Trophoblast cell (in vitro differentiated cells and primary cell): ENCODE measurements at regions not wholly inside any gene's neighbourhood (a gene's known extent, or its start where the extent isn't known, plus 50 kb on each side); places are given as distances from the start of the nearest gene placed in this dataset.

Experiments used
- DNase-seq, 2 donors: peaks; one replicate each; pipeline ENCODE4 v3.0.0-alpha.2; 2016
- H2AFZ ChIP-seq: 2 replicates; pipeline ENCODE4 v1.6.1; 2013; ENCODE audit warnings: low read length, moderate library complexity, mild to moderate bottlenecking; ENCODE audit not compliant: insufficient read depth, poor library complexity
- H2AK5ac ChIP-seq: 2 replicates; pipeline ENCODE4 v1.6.1; 2013; ENCODE audit warnings: mild to moderate bottlenecking, low read length
- H2BK120ac ChIP-seq: 2 replicates; pipeline ENCODE4 v1.6.1; 2013; ENCODE audit warnings: low read length, mild to moderate bottlenecking, moderate library complexity; ENCODE audit not compliant: insufficient read depth, poor library complexity
- H2BK12ac ChIP-seq: 2 replicates; pipeline ENCODE4 v1.6.1; 2013; ENCODE audit warnings: mild to moderate bottlenecking, low read length, moderate library complexity
- H2BK5ac ChIP-seq: 2 replicates; pipeline ENCODE4 v1.6.1; 2013; ENCODE audit warnings: low read length, low read depth, moderate library complexity, mild to moderate bottlenecking; ENCODE audit not compliant: poor library complexity
- H3K14ac ChIP-seq: 2 replicates; pipeline ENCODE4 v1.6.1; 2013; ENCODE audit warnings: mild to moderate bottlenecking, low read length
- H3K18ac ChIP-seq: 2 replicates; pipeline ENCODE4 v1.6.1; 2013; ENCODE audit warnings: mild to moderate bottlenecking, low read length
- H3K23ac ChIP-seq: 2 replicates; pipeline ENCODE4 v1.6.1; 2013; ENCODE audit warnings: low read length
- H3K27ac ChIP-seq: 2 replicates; pipeline ENCODE4 v1.5.1; 2013; ENCODE audit warnings: low read depth, mild to moderate bottlenecking, inconsistent platforms, low read length, moderate library complexity
- H3K27me3 ChIP-seq: 2 replicates; pipeline ENCODE4 v1.6.1; 2013; ENCODE audit warnings: inconsistent platforms, mild to moderate bottlenecking, low read length, moderate library complexity; ENCODE audit not compliant: insufficient read depth
- H3K36me3 ChIP-seq, 2 experiments: 1 replicate in 1 of 2; 2 replicates in 1 of 2; pipeline ENCODE4 v1.6.1; 2013; ENCODE audit warnings: low read length in 2 of 2, mild to moderate bottlenecking in 2 of 2, moderate library complexity in 1 of 2; ENCODE audit not compliant: insufficient read depth in 2 of 2, control insufficient read depth in 1 of 2
- H3K4ac ChIP-seq: 2 replicates; pipeline ENCODE4 v1.6.1; 2013; ENCODE audit warnings: low read depth, mild to moderate bottlenecking, low read length, moderate library complexity
- H3K4me1 ChIP-seq, 2 experiments: 1 replicate in 1 of 2; 2 replicates in 1 of 2; pipeline ENCODE4 v1.6.1; 2013; ENCODE audit warnings: low read length in 2 of 2, mild to moderate bottlenecking in 2 of 2, moderate library complexity in 1 of 2; ENCODE audit not compliant: insufficient read depth in 2 of 2, control insufficient read depth in 1 of 2
- H3K4me2 ChIP-seq: 2 replicates; pipeline ENCODE4 v1.6.1; 2013; ENCODE audit warnings: inconsistent platforms, mild to moderate bottlenecking, low read length, moderate library complexity
- H3K4me3 ChIP-seq: 2 replicates; pipeline ENCODE4 v1.5.1; 2013; ENCODE audit warnings: mild to moderate bottlenecking, low read depth, low read length, inconsistent platforms
- H3K79me1 ChIP-seq: one replicate; pipeline ENCODE4 v1.6.1; 2013; ENCODE audit warnings: low read length
- H3K79me2 ChIP-seq: 2 replicates; pipeline ENCODE4 v1.6.1; 2013; ENCODE audit warnings: low read length, mild to moderate bottlenecking; ENCODE audit not compliant: control insufficient read depth, insufficient read depth, poor library complexity
- H3K9ac ChIP-seq: 2 replicates; pipeline ENCODE4 v1.6.1; 2013; ENCODE audit warnings: mild to moderate bottlenecking, low read length
- H3K9me3 ChIP-seq: 2 replicates; pipeline ENCODE4 v1.6.1; 2013; ENCODE audit warnings: low read depth, mild to moderate bottlenecking, control low read depth, inconsistent platforms, low read length; ENCODE audit not compliant: insufficient read depth
- H4K12ac ChIP-seq: 2 replicates; pipeline ENCODE4 v1.6.1; 2013; ENCODE audit warnings: low read depth, mild to moderate bottlenecking, low read length, moderate library complexity
- H4K8ac ChIP-seq: 2 replicates; pipeline ENCODE4 v1.6.1; 2013; ENCODE audit warnings: low read depth, mild to moderate bottlenecking, low read length, moderate library complexity
- H4K91ac ChIP-seq: one replicate; pipeline ENCODE4 v1.6.1; 2013; ENCODE audit warnings: low read depth, mild to moderate bottlenecking, low read length, moderate library complexity
- WGBS: extraction: QIAGEN DNeasy Blood & Tissue Kit; methylation state at CpG from one replicate; pipeline ENCODE4 v1.1.7; 2013; ENCODE audit warnings: missing lambda C conversion rate; ENCODE audit not compliant: insufficient read length, insufficient coverage; ENCODE audit errors: extremely low coverage; 5-methylcytosine and 5-hydroxymethylcytosine counted together

GRCh38 chr21:22544747-22545146 is 1546.5 kb downstream of the NCAM2 start:
- Histone ChIP-seq H4K91ac (no peak overlapping the region), H3K79me2 (no peaks in the 10 kb centered on the region), H2AFZ (no peak overlapping the region), H3K9ac (no peak overlapping the region), H3K27ac (no peak overlapping the region), H3K27me3 (no peaks in the 10 kb centered on the region), H3K4me3 (no peak overlapping the region), H4K12ac (no peak overlapping the region), H3K36me3 (no peaks in the 10 kb centered on the region), H2BK12ac (no peak overlapping the region), H3K4me1 (no peaks in the 10 kb centered on the region), H2AK5ac (no peak overlapping the region), H2BK120ac (no peak overlapping the region), H3K9me3 (no peaks in the 10 kb centered on the region), H4K8ac (no peak overlapping the region), H3K14ac (no peak overlapping the region), H3K79me1 (no peaks in the 10 kb centered on the region), H3K4me2 (no peak overlapping the region), H3K23ac (no peak overlapping the region), H3K18ac (no peak overlapping the region), H3K4ac (no peak overlapping the region), H2BK5ac (no peak overlapping the region)
- DNase-seq, result no peak
- no CpG with 5 or more reads among the region's 2 CpGs for WGBS

- Histone ChIP-seq H3K79me1 (no peaks in the 10 kb centered on the region), H4K91ac (no peak overlapping the region), H3K4me1 (no peaks in the 10 kb centered on the region), H4K12ac (no peak overlapping the region), H3K27ac (no peak overlapping the region), H3K9me3 (no peaks in the 10 kb centered on the region), H3K4me2 (no peak overlapping the region), H2AFZ (no peak overlapping the region), H3K23ac (no peak overlapping the region), H3K18ac (no peak overlapping the region), H4K8ac (no peak overlapping the region), H3K14ac (no peak overlapping the region), H2BK120ac (no peak overlapping the region), H3K4ac (no peak overlapping the region), H3K4me3 (no peak overlapping the region), H2BK5ac (no peak overlapping the region), H3K27me3 (no peaks in the 10 kb centered on the region), H3K79me2 (no peaks in the 10 kb centered on the region), H3K9ac (no peak overlapping the region), H2BK12ac (no peak overlapping the region), H2AK5ac (no peak overlapping the region), H3K36me3 (no peaks in the 10 kb centered on the region)
- DNase-seq, result no peak
Observed at GRCh38 chr21:22552390-22552789, 1554.2 kb downstream of the NCAM2 start.

- Histone ChIP-seq H3K18ac (no peak overlapping the region), H2AFZ (no peak overlapping the region), H3K23ac (no peak overlapping the region), H3K36me3 (no peaks in the 10 kb centered on the region), H2BK12ac (no peak overlapping the region), H2BK120ac (no peak overlapping the region), H3K9me3 (no peaks in the 10 kb centered on the region), H3K79me1 (no peaks in the 10 kb centered on the region), H3K79me2 (no peaks in the 10 kb centered on the region), H3K4me3 (no peak overlapping the region), H3K4me1 (no peaks in the 10 kb centered on the region), H2AK5ac (no peak overlapping the region), H3K4ac (no peak overlapping the region), H3K27me3 (no peaks in the 10 kb centered on the region), H3K27ac (no peak overlapping the region), H3K14ac (no peak overlapping the region), H3K9ac (no peak overlapping the region), H3K4me2 (no peak overlapping the region), H4K12ac (no peak overlapping the region), H4K8ac (no peak overlapping the region), H4K91ac (no peak overlapping the region), H2BK5ac (no peak overlapping the region)
- DNase-seq, result peak; percentile 2 to 70
- no CpG with 5 or more reads among the region's 6 CpGs for WGBS
Observed at GRCh38 chr21:22554690-22555316, 1556.6 kb downstream of the NCAM2 start.

GRCh38 chr21:22556829-22557228 is 1558.6 kb downstream of the NCAM2 start:
- H3K27me3 ChIP-seq, result no peaks in the 10 kb centered on the region
- H3K79me1 ChIP-seq, result no peaks in the 10 kb centered on the region
- H2BK120ac ChIP-seq, result no peak overlapping the region
- no peak overlapping the region for H3K4me2 ChIP-seq
- H4K8ac ChIP-seq, result no peak overlapping the region
- no peak overlapping the region for H2BK12ac ChIP-seq
- no peak overlapping the region for H2AFZ ChIP-seq
- no peak overlapping the region for H4K91ac ChIP-seq
- no peaks in the 10 kb centered on the region for H3K79me2 ChIP-seq
- H2BK5ac ChIP-seq, result no peak overlapping the region
- H2AK5ac ChIP-seq, result no peak overlapping the region
- H4K12ac ChIP-seq, result no peak overlapping the region
- H3K36me3 ChIP-seq, result no peaks in the 10 kb centered on the region
- no peaks in the 10 kb centered on the region for H3K4me1 ChIP-seq
- no peak overlapping the region for H3K23ac ChIP-seq
- no peak overlapping the region for H3K14ac ChIP-seq
- H3K18ac ChIP-seq, result no peak overlapping the region
- no peak overlapping the region for H3K9ac ChIP-seq
- no peak for DNase-seq
- no peak overlapping the region for H3K27ac ChIP-seq
- H3K4me3 ChIP-seq, result no peak overlapping the region
- H3K4ac ChIP-seq, result no peak overlapping the region
- H3K9me3 ChIP-seq, result no peaks in the 10 kb centered on the region
